HCT116 (cell line): ENCODE measurements at regions not wholly inside any gene's neighbourhood (a gene's known extent, or its start where the extent isn't known, plus 50 kb on each side); places are given as distances from the start of the nearest gene placed in this dataset.

ENCODE experiments used
- FOSL1 ChIP-seq: IDR thresholded peaks from 2 replicates; pipeline ENCODE4 v1.6.1; 2012; ENCODE audit warnings: low read depth
- POLR2A ChIP-seq: IDR thresholded peaks from 2 replicates; pipeline ENCODE4 v1.7.0; 2011; ENCODE audit warnings: borderline replicate concordance; ENCODE audit not compliant: insufficient read depth, insufficient read length; ENCODE audit errors: extremely low read depth
- POLR2AphosphoS5 ChIP-seq: IDR thresholded peaks from 2 replicates; pipeline ENCODE4 v1.6.1; 2011; ENCODE audit warnings: mild to moderate bottlenecking, low read depth, low read length, moderate library complexity
- SIN3A ChIP-seq: IDR thresholded peaks from 2 replicates; pipeline ENCODE4 v1.6.1; 2012; ENCODE audit warnings: low read depth
- YY1 ChIP-seq: IDR thresholded peaks from 2 replicates; pipeline ENCODE4 v1.6.1; 2011; ENCODE audit warnings: low read length, low read depth, moderate library complexity, mild to moderate bottlenecking; ENCODE audit not compliant: insufficient replicate concordance; ENCODE audit errors: extremely low read depth
- TF ChIP-seq, protein P1 (sequence below), 3 experiments: fragments of 200-600 bp in 1 of 3; sonication (generic) in 1 of 3; IDR thresholded peaks in 2 of 3; conservative IDR thresholded peaks in 1 of 3; 2 replicates each; pipeline ENCODE4 v1.5.1; 2012 to 2017; ENCODE audit warnings: low read depth in 2 of 3, low read length in 2 of 3, antibody characterized with exemption in 1 of 3, borderline replicate concordance in 1 of 3, control low read depth in 1 of 3, mild to moderate bottlenecking in 1 of 3, mixed read lengths in 1 of 3, mixed run types in 1 of 3, moderate library complexity in 1 of 3; ENCODE audit not compliant: insufficient read depth in 1 of 3
- TF ChIP-seq, protein P2 (sequence below): IDR thresholded peaks from 2 replicates; pipeline ENCODE4 v1.6.1; 2011; ENCODE audit warnings: mild to moderate bottlenecking, low read length, moderate library complexity; ENCODE audit not compliant: insufficient replicate concordance; ENCODE audit errors: extremely low read depth
- TF ChIP-seq, protein P3 (sequence below): IDR thresholded peaks from 2 replicates; pipeline ENCODE4 v1.6.1; 2012; ENCODE audit warnings: low read depth

DNA sequence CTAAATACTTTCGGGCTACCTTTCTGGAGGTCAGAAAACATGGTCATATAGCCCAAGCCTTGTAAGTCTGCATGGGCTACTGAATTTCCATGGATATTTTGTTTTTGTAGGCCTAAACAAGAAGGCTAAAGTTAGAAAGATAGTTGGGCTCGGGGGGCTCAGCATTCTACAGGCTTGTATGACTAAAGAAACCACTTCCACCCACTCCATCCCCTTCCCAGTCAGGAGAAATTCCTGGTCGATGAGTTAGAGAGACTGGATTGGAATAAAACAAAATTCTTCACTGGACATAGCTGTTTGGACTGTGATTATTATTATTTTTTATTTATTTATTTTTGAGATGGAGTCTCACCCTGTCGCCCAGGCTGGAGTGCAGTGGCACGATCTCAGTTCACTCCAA lies 539.4 kb upstream of the TNP1 start:
- TF ChIP-seq, protein P1, sequence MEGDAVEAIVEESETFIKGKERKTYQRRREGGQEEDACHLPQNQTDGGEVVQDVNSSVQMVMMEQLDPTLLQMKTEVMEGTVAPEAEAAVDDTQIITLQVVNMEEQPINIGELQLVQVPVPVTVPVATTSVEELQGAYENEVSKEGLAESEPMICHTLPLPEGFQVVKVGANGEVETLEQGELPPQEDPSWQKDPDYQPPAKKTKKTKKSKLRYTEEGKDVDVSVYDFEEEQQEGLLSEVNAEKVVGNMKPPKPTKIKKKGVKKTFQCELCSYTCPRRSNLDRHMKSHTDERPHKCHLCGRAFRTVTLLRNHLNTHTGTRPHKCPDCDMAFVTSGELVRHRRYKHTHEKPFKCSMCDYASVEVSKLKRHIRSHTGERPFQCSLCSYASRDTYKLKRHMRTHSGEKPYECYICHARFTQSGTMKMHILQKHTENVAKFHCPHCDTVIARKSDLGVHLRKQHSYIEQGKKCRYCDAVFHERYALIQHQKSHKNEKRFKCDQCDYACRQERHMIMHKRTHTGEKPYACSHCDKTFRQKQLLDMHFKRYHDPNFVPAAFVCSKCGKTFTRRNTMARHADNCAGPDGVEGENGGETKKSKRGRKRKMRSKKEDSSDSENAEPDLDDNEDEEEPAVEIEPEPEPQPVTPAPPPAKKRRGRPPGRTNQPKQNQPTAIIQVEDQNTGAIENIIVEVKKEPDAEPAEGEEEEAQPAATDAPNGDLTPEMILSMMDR (IDR thresholded peaks at IDR 0.05 in 2 of 3, conservative IDR thresholded peaks at IDR 0.05 in 1 of 3; ENCODE audit: borderline replicate concordance in 1 of 3, insufficient read depth in 1 of 3, low read depth in 2 of 3, low read length in 2 of 3) = no peak
- TF ChIP-seq, protein P2, sequence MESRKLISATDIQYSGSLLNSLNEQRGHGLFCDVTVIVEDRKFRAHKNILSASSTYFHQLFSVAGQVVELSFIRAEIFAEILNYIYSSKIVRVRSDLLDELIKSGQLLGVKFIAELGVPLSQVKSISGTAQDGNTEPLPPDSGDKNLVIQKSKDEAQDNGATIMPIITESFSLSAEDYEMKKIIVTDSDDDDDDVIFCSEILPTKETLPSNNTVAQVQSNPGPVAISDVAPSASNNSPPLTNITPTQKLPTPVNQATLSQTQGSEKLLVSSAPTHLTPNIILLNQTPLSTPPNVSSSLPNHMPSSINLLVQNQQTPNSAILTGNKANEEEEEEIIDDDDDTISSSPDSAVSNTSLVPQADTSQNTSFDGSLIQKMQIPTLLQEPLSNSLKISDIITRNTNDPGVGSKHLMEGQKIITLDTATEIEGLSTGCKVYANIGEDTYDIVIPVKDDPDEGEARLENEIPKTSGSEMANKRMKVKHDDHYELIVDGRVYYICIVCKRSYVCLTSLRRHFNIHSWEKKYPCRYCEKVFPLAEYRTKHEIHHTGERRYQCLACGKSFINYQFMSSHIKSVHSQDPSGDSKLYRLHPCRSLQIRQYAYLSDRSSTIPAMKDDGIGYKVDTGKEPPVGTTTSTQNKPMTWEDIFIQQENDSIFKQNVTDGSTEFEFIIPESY = no peak
- no peak for TF ChIP-seq FOSL1
- no peak for TF ChIP-seq POLR2AphosphoS5
- no peak for TF ChIP-seq POLR2A
- no peak for TF ChIP-seq YY1
- TF ChIP-seq, protein P3, sequence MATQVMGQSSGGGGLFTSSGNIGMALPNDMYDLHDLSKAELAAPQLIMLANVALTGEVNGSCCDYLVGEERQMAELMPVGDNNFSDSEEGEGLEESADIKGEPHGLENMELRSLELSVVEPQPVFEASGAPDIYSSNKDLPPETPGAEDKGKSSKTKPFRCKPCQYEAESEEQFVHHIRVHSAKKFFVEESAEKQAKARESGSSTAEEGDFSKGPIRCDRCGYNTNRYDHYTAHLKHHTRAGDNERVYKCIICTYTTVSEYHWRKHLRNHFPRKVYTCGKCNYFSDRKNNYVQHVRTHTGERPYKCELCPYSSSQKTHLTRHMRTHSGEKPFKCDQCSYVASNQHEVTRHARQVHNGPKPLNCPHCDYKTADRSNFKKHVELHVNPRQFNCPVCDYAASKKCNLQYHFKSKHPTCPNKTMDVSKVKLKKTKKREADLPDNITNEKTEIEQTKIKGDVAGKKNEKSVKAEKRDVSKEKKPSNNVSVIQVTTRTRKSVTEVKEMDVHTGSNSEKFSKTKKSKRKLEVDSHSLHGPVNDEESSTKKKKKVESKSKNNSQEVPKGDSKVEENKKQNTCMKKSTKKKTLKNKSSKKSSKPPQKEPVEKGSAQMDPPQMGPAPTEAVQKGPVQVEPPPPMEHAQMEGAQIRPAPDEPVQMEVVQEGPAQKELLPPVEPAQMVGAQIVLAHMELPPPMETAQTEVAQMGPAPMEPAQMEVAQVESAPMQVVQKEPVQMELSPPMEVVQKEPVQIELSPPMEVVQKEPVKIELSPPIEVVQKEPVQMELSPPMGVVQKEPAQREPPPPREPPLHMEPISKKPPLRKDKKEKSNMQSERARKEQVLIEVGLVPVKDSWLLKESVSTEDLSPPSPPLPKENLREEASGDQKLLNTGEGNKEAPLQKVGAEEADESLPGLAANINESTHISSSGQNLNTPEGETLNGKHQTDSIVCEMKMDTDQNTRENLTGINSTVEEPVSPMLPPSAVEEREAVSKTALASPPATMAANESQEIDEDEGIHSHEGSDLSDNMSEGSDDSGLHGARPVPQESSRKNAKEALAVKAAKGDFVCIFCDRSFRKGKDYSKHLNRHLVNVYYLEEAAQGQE = no peak
- no peak for TF ChIP-seq SIN3A
